Mesendoderm (in vitro differentiated cells): ENCODE measurements at regions not wholly inside any gene's neighbourhood (a gene's known extent, or its start where the extent isn't known, plus 50 kb on each side); places are given as distances from the start of the nearest gene placed in this dataset.

Source experiments
- DNase-seq: peaks from one replicate; pipeline ENCODE4 v3.0.0; 2013
- H2AK5ac ChIP-seq: 2 replicates; pipeline ENCODE4 v1.6.1; 2013; ENCODE audit warnings: low read length, inconsistent platforms
- H2BK120ac ChIP-seq: 2 replicates; pipeline ENCODE4 v1.6.1; 2013; ENCODE audit warnings: low read depth, mild to moderate bottlenecking, low read length, moderate library complexity, mixed read lengths
- H2BK15ac ChIP-seq: replicated peaks from 2 replicates; pipeline ENCODE4 v1.6.1; 2013; ENCODE audit warnings: low read depth, mild to moderate bottlenecking, moderate library complexity
- H2BK5ac ChIP-seq: 2 replicates; pipeline ENCODE4 v1.6.1; 2013; ENCODE audit warnings: low read length, inconsistent platforms
- H3K18ac ChIP-seq: 2 replicates; pipeline ENCODE4 v1.6.1; 2013; ENCODE audit warnings: mild to moderate bottlenecking, low read length, mixed read lengths
- H3K23ac ChIP-seq: one replicate; pipeline ENCODE4 v1.6.1; 2013; ENCODE audit warnings: low read length
- H3K27ac ChIP-seq: 2 replicates; pipeline ENCODE4 v1.5.1; 2013; ENCODE audit warnings: low read depth, mild to moderate bottlenecking, inconsistent platforms, low read length, moderate library complexity
- H3K27me3 ChIP-seq: 2 replicates; pipeline ENCODE4 v1.6.1; 2013; ENCODE audit warnings: low read length, control low read depth, mild to moderate bottlenecking, inconsistent platforms; ENCODE audit not compliant: insufficient read depth, poor library complexity
- H3K36me3 ChIP-seq: 2 replicates; pipeline ENCODE4 v1.6.1; 2013; ENCODE audit warnings: low read length, inconsistent platforms; ENCODE audit not compliant: control insufficient read depth, insufficient read depth
- H3K4ac ChIP-seq: one replicate; pipeline ENCODE4 v1.6.1; 2013; ENCODE audit warnings: low read depth, mild to moderate bottlenecking, low read length, moderate library complexity
- H3K4me1 ChIP-seq: 2 replicates; pipeline ENCODE4 v1.6.1; 2013; ENCODE audit warnings: low read depth, low read length, inconsistent platforms; ENCODE audit not compliant: control insufficient read depth
- H3K4me2 ChIP-seq: 2 replicates; pipeline ENCODE4 v1.6.1; 2013; ENCODE audit warnings: low read length
- H3K4me3 ChIP-seq: 2 replicates; pipeline ENCODE4 v1.5.1; 2013; ENCODE audit warnings: mild to moderate bottlenecking, low read length
- H3K56ac ChIP-seq: one replicate; pipeline ENCODE4 v1.6.1; 2013; ENCODE audit warnings: low read length
- H3K79me1 ChIP-seq: 2 replicates; pipeline ENCODE4 v1.6.1; 2013; ENCODE audit warnings: low read length, inconsistent platforms
- H3K79me2 ChIP-seq: 2 replicates; pipeline ENCODE4 v1.6.1; 2013; ENCODE audit warnings: mild to moderate bottlenecking, low read length; ENCODE audit not compliant: control insufficient read depth, insufficient read depth
- H3K9ac ChIP-seq: 2 replicates; pipeline ENCODE4 v1.6.1; 2013; ENCODE audit warnings: low read length, inconsistent platforms
- H4K5ac ChIP-seq: one replicate; pipeline ENCODE4 v1.6.1; 2013; ENCODE audit warnings: low read length
- H4K8ac ChIP-seq: one replicate; pipeline ENCODE4 v1.6.1; 2013; ENCODE audit warnings: low read depth, mild to moderate bottlenecking, control low read depth, low read length, moderate library complexity
- WGBS: extraction: QIAGEN DNeasy Blood & Tissue Kit; methylation state at CpG from one replicate; pipeline ENCODE4 v1.1.7; 2013; ENCODE audit warnings: low lambda C conversion rate, missing lambda C conversion rate; ENCODE audit not compliant: insufficient coverage; ENCODE audit errors: extremely low coverage; 5-methylcytosine and 5-hydroxymethylcytosine counted together

GRCh38 chr7:33775790-33776189 lies 129.5 kb upstream of the BMPER start:
- H2BK15ac ChIP-seq, result no peak overlapping the region
- H3K4me3 ChIP-seq, result no peak overlapping the region
- no peak overlapping the region for H3K23ac ChIP-seq
- H2BK120ac ChIP-seq, result no peak overlapping the region
- H4K8ac ChIP-seq, result no peak overlapping the region
- H4K5ac ChIP-seq, result no peak overlapping the region
- no peaks in the 10 kb centered on the region for H3K79me1 ChIP-seq
- H3K18ac ChIP-seq, result no peak overlapping the region
- no peak overlapping the region for H3K4me2 ChIP-seq
- H3K4ac ChIP-seq, result no peak overlapping the region
- no peaks in the 10 kb centered on the region for H3K36me3 ChIP-seq
- H2BK5ac ChIP-seq, result no peak overlapping the region
- no peaks in the 10 kb centered on the region for H3K27me3 ChIP-seq
- WGBS, result no CpG with 5 or more reads among the region's 4 CpGs
- H2AK5ac ChIP-seq, result no peak overlapping the region
- no peak overlapping the region for H3K9ac ChIP-seq
- H3K4me1 ChIP-seq, result peaks cover 7% of the 10 kb centered on the region
- DNase-seq, result no peak
- H3K79me2 ChIP-seq, result no peaks in the 10 kb centered on the region
- H3K27ac ChIP-seq, result no peak overlapping the region
- no peak overlapping the region for H3K56ac ChIP-seq

- no peak overlapping the region for H2BK120ac ChIP-seq
- H3K18ac ChIP-seq, result no peak overlapping the region
- WGBS, result no CpG with 5 or more reads among the region's 3 CpGs
- H3K79me1 ChIP-seq, result no peaks in the 10 kb centered on the region
- no peak overlapping the region for H4K5ac ChIP-seq
- no peak for DNase-seq
- no peak overlapping the region for H3K4me3 ChIP-seq
- H2BK5ac ChIP-seq, result no peak overlapping the region
- peaks cover 9% of the 10 kb centered on the region for H3K4me1 ChIP-seq
- no peaks in the 10 kb centered on the region for H3K79me2 ChIP-seq
- peak overlapping the region; percentile 64 for H2AK5ac ChIP-seq
- no peak overlapping the region for H4K8ac ChIP-seq
- no peak overlapping the region for H3K9ac ChIP-seq
- no peak overlapping the region for H2BK15ac ChIP-seq
- no peaks in the 10 kb centered on the region for H3K27me3 ChIP-seq
- H3K36me3 ChIP-seq, result no peaks in the 10 kb centered on the region
- H3K4me2 ChIP-seq, result no peak overlapping the region
- no peak overlapping the region for H3K23ac ChIP-seq
- no peak overlapping the region for H3K56ac ChIP-seq
- H3K4ac ChIP-seq, result no peak overlapping the region
- H3K27ac ChIP-seq, result no peak overlapping the region
Measured at GRCh38 chr7:33776788-33777187, 128.6 kb upstream of the BMPER start.

DNA sequence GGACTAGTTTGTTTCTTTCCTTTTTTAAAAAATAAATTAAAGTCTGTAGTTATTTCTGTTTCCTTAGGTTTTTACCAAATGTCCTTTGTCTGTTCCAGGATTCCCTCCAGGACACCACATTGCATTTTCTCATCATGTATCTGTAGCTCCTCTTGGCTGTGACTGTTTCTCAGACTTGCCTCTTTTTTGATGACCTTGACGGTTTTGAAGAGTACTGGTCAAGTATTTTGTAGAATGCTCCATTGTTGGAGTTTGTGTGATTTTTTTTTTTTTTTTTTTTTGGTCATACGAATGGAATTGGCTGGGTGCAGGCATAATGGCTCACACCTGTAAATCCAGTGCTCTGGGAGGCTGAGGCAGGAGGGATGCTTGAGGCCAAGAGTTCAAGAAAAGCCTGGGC lies 127.1 kb upstream of the BMPER start:
- Histone ChIP-seq H3K36me3 (no peaks in the 10 kb centered on the region), H3K9ac (no peak overlapping the region), H3K27me3 (no peaks in the 10 kb centered on the region), H3K4me2 (no peak overlapping the region), H3K27ac (no peak overlapping the region), H3K18ac (no peak overlapping the region), H3K79me1 (no peaks in the 10 kb centered on the region), H3K4me3 (no peak overlapping the region), H4K5ac (no peak overlapping the region), H3K4ac (no peak overlapping the region), H3K4me1 (peaks cover 9% of the 10 kb centered on the region), H3K23ac (no peak overlapping the region), H4K8ac (no peak overlapping the region), H2BK5ac (no peak overlapping the region), H2AK5ac (no peak overlapping the region), H3K79me2 (no peaks in the 10 kb centered on the region), H2BK120ac (no peak overlapping the region), H2BK15ac (no peak overlapping the region), H3K56ac (no peak overlapping the region)
- DNase-seq, result no peak
- WGBS, result no CpG with 5 or more reads among the region's 2 CpGs

DNA sequence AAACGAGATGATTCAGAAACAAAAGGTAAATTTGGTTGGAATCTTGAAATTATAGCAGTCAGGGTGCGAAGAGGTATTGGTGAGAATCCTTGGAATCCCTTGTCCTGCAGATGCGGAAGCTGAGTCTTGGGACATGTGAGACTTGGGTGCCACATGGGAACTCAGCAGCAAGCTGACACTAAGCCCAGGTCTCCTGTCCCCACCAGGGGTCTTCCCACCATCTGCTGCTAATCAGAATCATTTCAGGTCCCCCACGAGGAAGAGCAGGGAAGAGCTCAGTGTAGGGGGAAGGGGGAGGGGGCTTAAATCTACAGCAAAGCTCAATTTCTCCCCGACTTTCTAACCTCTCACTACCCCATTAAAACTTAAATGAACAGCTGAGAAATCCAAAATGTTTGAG lies 126.1 kb upstream of the BMPER start:
- no peak overlapping the region for H4K8ac ChIP-seq
- no peaks in the 10 kb centered on the region for H3K36me3 ChIP-seq
- no CpG with 5 or more reads among the region's 5 CpGs for WGBS
- H3K4me2 ChIP-seq, result no peak overlapping the region
- H3K79me1 ChIP-seq, result no peaks in the 10 kb centered on the region
- no peak overlapping the region for H3K9ac ChIP-seq
- H2BK120ac ChIP-seq, result no peak overlapping the region
- peak overlapping the region; percentile 53 for H3K18ac ChIP-seq
- H3K4ac ChIP-seq, result no peak overlapping the region
- no peak overlapping the region for H3K4me3 ChIP-seq
- H2BK5ac ChIP-seq, result peak overlapping the region; percentile 2
- no peak overlapping the region for H3K27ac ChIP-seq
- H3K4me1 ChIP-seq, result peaks cover 9% of the 10 kb centered on the region
- H2AK5ac ChIP-seq, result no peak overlapping the region
- H3K79me2 ChIP-seq, result no peaks in the 10 kb centered on the region
- peak; percentile 85 for DNase-seq
- H3K27me3 ChIP-seq, result no peaks in the 10 kb centered on the region
- no peak overlapping the region for H4K5ac ChIP-seq
- H2BK15ac ChIP-seq, result peak overlapping the region; percentile 38
- no peak overlapping the region for H3K23ac ChIP-seq
- no peak overlapping the region for H3K56ac ChIP-seq

- H4K8ac ChIP-seq, result no peak overlapping the region
- H3K27me3 ChIP-seq, result no peaks in the 10 kb centered on the region
- H3K4me2 ChIP-seq, result no peak overlapping the region
- H3K79me2 ChIP-seq, result no peaks in the 10 kb centered on the region
- H3K9ac ChIP-seq, result no peak overlapping the region
- no peak overlapping the region for H3K27ac ChIP-seq
- H3K4ac ChIP-seq, result no peak overlapping the region
- H3K23ac ChIP-seq, result no peak overlapping the region
- H4K5ac ChIP-seq, result no peak overlapping the region
- H3K18ac ChIP-seq, result peak overlapping the region; percentile 82
- peak overlapping the region; percentile 54 for H2BK5ac ChIP-seq
- no peak overlapping the region for H2AK5ac ChIP-seq
- no peaks in the 10 kb centered on the region for H3K36me3 ChIP-seq
- peak overlapping the region; percentile 69 for H3K56ac ChIP-seq
- no peaks in the 10 kb centered on the region for H3K79me1 ChIP-seq
- no peak overlapping the region for H2BK120ac ChIP-seq
- no peak overlapping the region for H3K4me3 ChIP-seq
- peaks cover 9% of the 10 kb centered on the region for H3K4me1 ChIP-seq
- WGBS, result no CpG with 5 or more reads among the region's 3 CpGs
- no peak for DNase-seq
- no peak overlapping the region for H2BK15ac ChIP-seq
Measured at GRCh38 chr7:33781167-33781566, 124.2 kb upstream of the BMPER start.

- H2AK5ac ChIP-seq, result no peak overlapping the region
- no peak overlapping the region for H3K27ac ChIP-seq
- H3K4me1 ChIP-seq, result peaks cover 9% of the 10 kb centered on the region
- no CpG with 5 or more reads among the region's 3 CpGs for WGBS
- H3K4ac ChIP-seq, result no peak overlapping the region
- no peak for DNase-seq
- H3K56ac ChIP-seq, result no peak overlapping the region
- no peak overlapping the region for H2BK120ac ChIP-seq
- no peaks in the 10 kb centered on the region for H3K79me2 ChIP-seq
- no peak overlapping the region for H4K8ac ChIP-seq
- H3K79me1 ChIP-seq, result no peaks in the 10 kb centered on the region
- no peak overlapping the region for H2BK5ac ChIP-seq
- no peak overlapping the region for H3K18ac ChIP-seq
- H3K27me3 ChIP-seq, result no peaks in the 10 kb centered on the region
- no peak overlapping the region for H4K5ac ChIP-seq
- no peaks in the 10 kb centered on the region for H3K36me3 ChIP-seq
- H2BK15ac ChIP-seq, result no peak overlapping the region
- no peak overlapping the region for H3K9ac ChIP-seq
- H3K4me2 ChIP-seq, result no peak overlapping the region
- no peak overlapping the region for H3K4me3 ChIP-seq
- no peak overlapping the region for H3K23ac ChIP-seq
Measured at GRCh38 chr7:33781796-33782195, 123.5 kb upstream of the BMPER start.
